ENCODE measurements at regions not wholly inside any gene's neighbourhood (a gene's known extent, or its start where the extent isn't known, plus 50 kb on each side); places are given as distances from the start of the nearest gene placed in this dataset.
"Not testable (repeated sequence)": the region's sequence is repeated elsewhere in the genome, so short reads cannot be mapped to it uniquely, and the experiment has no call there.

DNA sequence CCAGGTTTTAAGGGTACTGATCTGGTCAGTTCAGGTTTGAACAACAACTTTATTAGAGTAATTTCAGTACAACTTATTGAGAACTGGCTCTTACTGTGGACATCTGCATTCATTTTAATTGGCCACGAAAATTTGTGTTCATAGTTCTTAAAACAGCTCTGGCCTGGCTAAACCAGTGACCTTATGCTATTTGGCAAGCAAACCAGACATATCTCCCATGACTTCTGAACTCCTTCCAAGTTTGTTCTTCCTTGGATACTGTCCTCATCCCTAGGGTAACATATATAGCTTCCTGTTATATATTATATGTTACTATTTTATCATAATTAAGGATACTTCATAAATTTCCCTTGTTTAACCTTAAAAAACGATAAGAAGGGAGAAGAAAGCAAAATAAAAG, 841.9 kb downstream of the TRAM1L1 start:
- no peak overlapping the region for H2BK5ac ChIP-seq (ENCODE audit: low read depth, low read length, poor library complexity, severe bottlenecking)
- no peak overlapping the region for H4K91ac ChIP-seq (ENCODE audit: low read length)
- no peaks in the 10 kb centered on the region for H3K79me1 ChIP-seq (replicated peaks; ENCODE audit: low read length, poor library complexity, severe bottlenecking)
- no peak overlapping the region for H2AK5ac ChIP-seq (ENCODE audit: low read length, severe bottlenecking)
- H3K27ac ChIP-seq (ENCODE audit: low read length, poor library complexity, severe bottlenecking): no peak overlapping the region
- no peak overlapping the region for H2AFZ ChIP-seq (ENCODE audit: low read depth, low read length)
- H2BK15ac ChIP-seq (ENCODE audit: low read depth, poor library complexity, severe bottlenecking): no peak overlapping the region
- H3K27me3 ChIP-seq (ENCODE audit: control insufficient read depth in 1 of 2, insufficient read depth in 1 of 2, low read length in 2 of 2): no peaks in the 10 kb centered on the region
- no peak overlapping the region for H3K9ac ChIP-seq (ENCODE audit: low read length)
- H2BK120ac ChIP-seq (ENCODE audit: low read depth, low read length): no peak overlapping the region
- H3K4me2 ChIP-seq (ENCODE audit: low read length, poor library complexity, severe bottlenecking): no peak overlapping the region
- peaks cover 3% of the 10 kb centered on the region for H3K9me3 ChIP-seq (ENCODE audit: control insufficient read depth, low read length)
- H3K4me3 ChIP-seq (ENCODE audit: insufficient read depth in 1 of 2, low read depth in 1 of 2, low read length in 2 of 2): no peak overlapping the region
- WGBS: 82% methylated on average over 1 of the region's 2 CpGs
- H3K14ac ChIP-seq (ENCODE audit: low read length in 2 of 2): no peak overlapping the region
- no peaks in the 10 kb centered on the region for H3K36me3 ChIP-seq (ENCODE audit: control insufficient read depth in 1 of 2, insufficient read depth in 2 of 2, low read depth in 1 of 2, low read length in 2 of 2)
- H4K8ac ChIP-seq (ENCODE audit: low read length): no peak overlapping the region
- no peaks in the 10 kb centered on the region for H3K4me1 ChIP-seq (ENCODE audit: control insufficient read depth, insufficient read depth, low read depth, low read length)
- no peak overlapping the region for H2BK12ac ChIP-seq (ENCODE audit: low read length in 2 of 2)
- DNase-seq: no peak
- H3K18ac ChIP-seq (ENCODE audit: low read depth in 1 of 2, low read length in 2 of 2): no peak overlapping the region
- no peak overlapping the region for H3K4ac ChIP-seq (ENCODE audit: low read depth in 1 of 2, low read length in 2 of 2)
- H3K23ac ChIP-seq (ENCODE audit: low read length in 2 of 2): no peak overlapping the region

DNA sequence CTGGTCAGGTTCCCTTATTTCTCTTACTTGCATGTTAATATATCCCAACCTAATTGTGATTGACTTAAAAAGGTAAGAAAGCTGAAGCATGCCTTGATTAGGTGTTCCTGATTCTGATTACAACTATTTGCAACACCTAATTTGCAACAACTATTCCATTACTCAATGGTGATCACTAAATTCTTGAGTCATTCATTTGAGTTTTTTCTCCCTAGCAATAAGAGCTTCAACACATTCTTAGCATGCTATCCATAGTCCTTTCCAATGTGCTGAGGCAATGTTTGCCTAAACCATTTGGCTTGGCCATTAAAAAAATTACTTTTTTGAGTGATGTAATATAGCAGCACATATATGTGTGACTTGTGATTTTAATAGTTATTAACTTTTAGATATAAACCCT, 851.4 kb downstream of the TRAM1L1 start:
- Histone ChIP-seq H3K27me3 (ENCODE audit: control insufficient read depth in 1 of 2, insufficient read depth in 1 of 2, low read length in 2 of 2) (no peaks in the 10 kb centered on the region), H4K91ac (ENCODE audit: low read length) (no peak overlapping the region), H3K79me1 (replicated peaks; ENCODE audit: low read length, poor library complexity, severe bottlenecking) (no peaks in the 10 kb centered on the region), H2BK5ac (ENCODE audit: low read depth, low read length, poor library complexity, severe bottlenecking) (no peak overlapping the region), H3K36me3 (ENCODE audit: control insufficient read depth in 1 of 2, insufficient read depth in 2 of 2, low read depth in 1 of 2, low read length in 2 of 2) (no peaks in the 10 kb centered on the region), H3K14ac (ENCODE audit: low read length in 2 of 2) (no peak overlapping the region), H3K4ac (ENCODE audit: low read depth in 1 of 2, low read length in 2 of 2) (no peak overlapping the region), H2BK120ac (ENCODE audit: low read depth, low read length) (no peak overlapping the region), H3K27ac (ENCODE audit: low read length, poor library complexity, severe bottlenecking) (no peak overlapping the region), H2AK5ac (ENCODE audit: low read length, severe bottlenecking) (no peak overlapping the region), H3K9me3 (ENCODE audit: control insufficient read depth, low read length) (no peaks in the 10 kb centered on the region), H3K4me2 (ENCODE audit: low read length, poor library complexity, severe bottlenecking) (no peak overlapping the region), H3K23ac (ENCODE audit: low read length in 2 of 2) (no peak overlapping the region), H3K4me1 (ENCODE audit: control insufficient read depth, insufficient read depth, low read depth, low read length) (no peaks in the 10 kb centered on the region), H4K8ac (ENCODE audit: low read length) (no peak overlapping the region), H2BK15ac (ENCODE audit: low read depth, poor library complexity, severe bottlenecking) (no peak overlapping the region), H3K18ac (ENCODE audit: low read depth in 1 of 2, low read length in 2 of 2) (no peak overlapping the region), H3K9ac (ENCODE audit: low read length) (no peak overlapping the region), H2BK12ac (ENCODE audit: low read length in 2 of 2) (no peak overlapping the region), H2AFZ (ENCODE audit: low read depth, low read length) (no peak overlapping the region), H3K4me3 (ENCODE audit: insufficient read depth in 1 of 2, low read depth in 1 of 2, low read length in 2 of 2) (no peak overlapping the region)
- no peak for DNase-seq

DNA sequence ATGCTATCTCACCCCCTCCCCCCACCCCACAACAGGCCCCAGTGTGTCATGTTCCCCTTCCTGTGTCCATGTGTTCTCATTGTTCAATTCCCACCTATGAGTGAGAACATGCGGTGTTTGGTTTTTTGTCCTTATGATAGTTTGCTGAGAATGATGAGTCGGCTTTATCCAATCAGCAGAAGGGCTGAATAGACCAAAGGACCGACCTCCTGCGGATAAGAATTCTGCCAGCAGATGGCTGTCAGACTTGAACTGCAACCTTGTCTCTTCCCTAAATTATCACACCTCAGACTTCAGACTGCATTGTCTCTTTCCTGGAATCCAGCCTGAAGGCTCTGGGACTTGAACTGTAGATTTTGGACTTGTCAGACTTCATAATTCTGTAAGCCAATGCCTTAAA, 853.4 kb downstream of the TRAM1L1 start:
- H3K9me3 ChIP-seq (ENCODE audit: control insufficient read depth, low read length); H2BK5ac ChIP-seq (ENCODE audit: low read depth, low read length, poor library complexity, severe bottlenecking); DNase-seq; H3K18ac ChIP-seq (ENCODE audit: low read depth in 1 of 2, low read length in 2 of 2); H4K91ac ChIP-seq (ENCODE audit: low read length); H3K4me1 ChIP-seq (ENCODE audit: control insufficient read depth, insufficient read depth, low read depth, low read length); H3K9ac ChIP-seq (ENCODE audit: low read length); H2AFZ ChIP-seq (ENCODE audit: low read depth, low read length); H3K4me3 ChIP-seq (ENCODE audit: insufficient read depth in 1 of 2, low read depth in 1 of 2, low read length in 2 of 2); H3K23ac ChIP-seq (ENCODE audit: low read length in 2 of 2); H3K36me3 ChIP-seq (ENCODE audit: control insufficient read depth in 1 of 2, insufficient read depth in 2 of 2, low read depth in 1 of 2, low read length in 2 of 2); H3K4ac ChIP-seq (ENCODE audit: low read depth in 1 of 2, low read length in 2 of 2); H3K79me1 ChIP-seq (replicated peaks; ENCODE audit: low read length, poor library complexity, severe bottlenecking); H3K14ac ChIP-seq (ENCODE audit: low read length in 2 of 2); H2BK120ac ChIP-seq (ENCODE audit: low read depth, low read length); H3K4me2 ChIP-seq (ENCODE audit: low read length, poor library complexity, severe bottlenecking); H3K27ac ChIP-seq (ENCODE audit: low read length, poor library complexity, severe bottlenecking); H4K8ac ChIP-seq (ENCODE audit: low read length); H2AK5ac ChIP-seq (ENCODE audit: low read length, severe bottlenecking); H3K27me3 ChIP-seq (ENCODE audit: control insufficient read depth in 1 of 2, insufficient read depth in 1 of 2, low read length in 2 of 2); H2BK12ac ChIP-seq (ENCODE audit: low read length in 2 of 2); H2BK15ac ChIP-seq (ENCODE audit: low read depth, poor library complexity, severe bottlenecking): not testable (repeated sequence)
- WGBS: 56% methylated on average over 3 of the region's 4 CpGs

DNA sequence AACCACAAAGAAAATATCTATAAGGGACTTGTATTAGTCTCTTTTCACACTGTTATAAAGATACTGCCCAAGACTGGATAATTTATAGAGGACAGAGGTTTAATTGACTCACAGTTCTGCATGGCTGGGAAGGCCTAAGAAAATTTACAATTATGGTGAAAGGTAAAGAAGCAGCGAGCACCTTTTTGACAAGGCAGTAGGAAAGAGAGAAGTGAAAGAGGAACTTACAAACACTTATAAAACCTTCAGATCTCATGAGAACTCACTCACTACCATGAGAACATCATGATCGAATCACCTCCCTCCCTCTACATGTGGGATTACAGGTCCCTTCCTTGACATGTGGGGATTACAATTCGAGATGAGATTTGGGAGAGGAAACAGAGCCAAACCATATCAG, 856.0 kb downstream of the TRAM1L1 start:
- Histone ChIP-seq H2BK15ac (ENCODE audit: low read depth, poor library complexity, severe bottlenecking) (no peak overlapping the region), H4K91ac (ENCODE audit: low read length) (no peak overlapping the region), H2BK12ac (ENCODE audit: low read length in 2 of 2) (no peak overlapping the region), H3K14ac (ENCODE audit: low read length in 2 of 2) (no peak overlapping the region), H2AFZ (ENCODE audit: low read depth, low read length) (no peak overlapping the region), H3K4ac (ENCODE audit: low read depth in 1 of 2, low read length in 2 of 2) (no peak overlapping the region), H3K36me3 (ENCODE audit: control insufficient read depth in 1 of 2, insufficient read depth in 2 of 2, low read depth in 1 of 2, low read length in 2 of 2) (no peaks in the 10 kb centered on the region), H3K18ac (ENCODE audit: low read depth in 1 of 2, low read length in 2 of 2) (no peak overlapping the region), H3K4me3 (ENCODE audit: insufficient read depth in 1 of 2, low read depth in 1 of 2, low read length in 2 of 2) (no peak overlapping the region), H3K27me3 (ENCODE audit: control insufficient read depth in 1 of 2, insufficient read depth in 1 of 2, low read length in 2 of 2) (no peaks in the 10 kb centered on the region), H3K9me3 (ENCODE audit: control insufficient read depth, low read length) (no peaks in the 10 kb centered on the region), H4K8ac (ENCODE audit: low read length) (no peak overlapping the region), H3K4me2 (ENCODE audit: low read length, poor library complexity, severe bottlenecking) (no peak overlapping the region), H3K27ac (ENCODE audit: low read length, poor library complexity, severe bottlenecking) (no peak overlapping the region), H2BK5ac (ENCODE audit: low read depth, low read length, poor library complexity, severe bottlenecking) (no peak overlapping the region), H3K79me1 (replicated peaks; ENCODE audit: low read length, poor library complexity, severe bottlenecking) (no peaks in the 10 kb centered on the region), H3K23ac (ENCODE audit: low read length in 2 of 2) (no peak overlapping the region), H2AK5ac (ENCODE audit: low read length, severe bottlenecking) (no peak overlapping the region), H3K4me1 (ENCODE audit: control insufficient read depth, insufficient read depth, low read depth, low read length) (no peaks in the 10 kb centered on the region), H2BK120ac (ENCODE audit: low read depth, low read length) (no peak overlapping the region), H3K9ac (ENCODE audit: low read length) (no peak overlapping the region)
- WGBS: no CpG with 5 or more reads among the region's 3 CpGs
- no peak for DNase-seq
